Stimulated activated naive CD8-positive, alpha-beta T cell treated with anti-CD3 and anti-CD28 coated beads, Interleukin-15, Interleukin-2, amounts not matched to agents 100 U/mL and 50 U/mL, for 24 hours (primary cell): ENCODE measurements at regions not wholly inside any gene's neighbourhood (a gene's known extent, or its start where the extent isn't known, plus 50 kb on each side); places are given as distances from the start of the nearest gene placed in this dataset.
"Not testable (repeated sequence)": the region's sequence is repeated elsewhere in the genome, so short reads cannot be mapped to it uniquely, and the experiment has no call there.

ENCODE experiments used
- ATAC-seq: fragments of 150-1000 bp; cut with Tn5 transposase; one replicate; pipeline ENCODE4 v1.10.0; 2021
- DNase-seq: peaks from one replicate; pipeline ENCODE4 v3.0.0; 2021

- no peak for ATAC-seq
- DNase-seq = no peak
These were observed 167.4 kb upstream of the NFIA start for GRCh38 chr1:60914982-60915381.

- DNase-seq = not testable (repeated sequence)
These were observed 168.7 kb upstream of the NFIA start for GRCh38 chr1:60913708-60914107.

GRCh38 chr1:60913039-60913438, 169.3 kb upstream of the NFIA start:
- no peak for ATAC-seq

More at GRCh38 chr1:60913708-60914107, 168.7 kb upstream of the NFIA start:
- ATAC-seq = not testable (repeated sequence)

GRCh38 chr1:60911966-60912697, 170.2 kb upstream of the NFIA start:
- ATAC-seq (no peak), DNase-seq (no peak)

More at GRCh38 chr1:60913039-60913438, 169.3 kb upstream of the NFIA start:
- DNase-seq = no peak

GRCh38 chr1:60908159-60908558, 174.2 kb upstream of the NFIA start:
- DNase-seq (no peak), ATAC-seq (no peak)

- DNase-seq (no peak), ATAC-seq (no peak)
These were observed 175.8 kb upstream of the NFIA start for GRCh38 chr1:60906526-60906925.

- ATAC-seq (no peak), DNase-seq (no peak)
These were observed 176.3 kb upstream of the NFIA start for GRCh38 chr1:60906039-60906438.

- ATAC-seq (no peak), DNase-seq (no peak)
These were observed 178.1 kb upstream of the NFIA start for GRCh38 chr1:60904099-60904851.

GRCh38 chr1:60903591-60903990, 178.8 kb upstream of the NFIA start:
- no peak for DNase-seq
- ATAC-seq = no peak

GRCh38 chr1:60899464-60899863, 182.9 kb upstream of the NFIA start:
- DNase-seq (no peak), ATAC-seq (no peak)

- ATAC-seq (peak; percentile 68), DNase-seq (no peak)
These were observed 183.4 kb upstream of the NFIA start for GRCh38 chr1:60898987-60899386.

GRCh38 chr1:60898413-60898812, 183.9 kb upstream of the NFIA start:
- ATAC-seq (no peak), DNase-seq (no peak)

GRCh38 chr1:60896701-60897363, 185.5 kb upstream of the NFIA start:
- ATAC-seq (no peak), DNase-seq (no peak)

GRCh38 chr1:60895701-60896100, 186.7 kb upstream of the NFIA start:
- no peak for ATAC-seq
- DNase-seq = no peak

- no peak for DNase-seq
These were observed 187.1 kb upstream of the NFIA start for GRCh38 chr1:60895252-60895651.

GRCh38 chr1:60894741-60895140, 187.6 kb upstream of the NFIA start:
- no peak for ATAC-seq
- no peak for DNase-seq

More at GRCh38 chr1:60895252-60895651, 187.1 kb upstream of the NFIA start:
- no peak for ATAC-seq

- DNase-seq = no peak
These were observed 188.2 kb upstream of the NFIA start for GRCh38 chr1:60894130-60894529.

GRCh38 chr1:60893136-60893930, 189.0 kb upstream of the NFIA start:
- ATAC-seq (no peak), DNase-seq (no peak)

More at GRCh38 chr1:60894130-60894529, 188.2 kb upstream of the NFIA start:
- ATAC-seq = no peak

GRCh38 chr1:60891765-60892164, 190.6 kb upstream of the NFIA start:
- ATAC-seq (no peak), DNase-seq (no peak)

- DNase-seq (no peak), ATAC-seq (no peak)
These were observed 191.1 kb upstream of the NFIA start for GRCh38 chr1:60891281-60891680.

GRCh38 chr1:60890664-60891063, 191.7 kb upstream of the NFIA start:
- DNase-seq (no peak), ATAC-seq (no peak)

- ATAC-seq = no peak
- no peak for DNase-seq
These were observed 192.7 kb upstream of the NFIA start for GRCh38 chr1:60889709-60890108.
